CD4-positive, CD25-positive, alpha-beta regulatory T cell (primary cell): ENCODE measurements at regions not wholly inside any gene's neighbourhood (a gene's known extent, or its start where the extent isn't known, plus 50 kb on each side); places are given as distances from the start of the nearest gene placed in this dataset.

Experiments
- ATAC-seq, 2 donors: fragments of 150-1000 bp; cut with Tn5 transposase; one replicate each; pipeline ENCODE4 v1.10.0; 2021; ENCODE audit warnings: low read depth in 2 of 2, moderate number of reproducible peaks in 2 of 2, moderate library complexity in 1 of 2
- DNase-seq, 3 donors: peaks; one replicate each; pipeline versions ENCODE4 v3.0.0 to v3.0.0-alpha.2; 2012 to 2022; ENCODE audit warnings: mixed read lengths in 1 of 3
- H3K27ac ChIP-seq: one replicate; pipeline ENCODE4 v1.7.0; 2013; ENCODE audit warnings: mild to moderate bottlenecking, low read length; ENCODE audit not compliant: insufficient read depth, poor library complexity, severe bottlenecking
- H3K27me3 ChIP-seq: one replicate; pipeline ENCODE4 v1.7.0; 2013; ENCODE audit warnings: low read length; ENCODE audit not compliant: control insufficient read depth, insufficient read depth
- H3K36me3 ChIP-seq: one replicate; pipeline ENCODE4 v1.7.0; 2013; ENCODE audit warnings: mild to moderate bottlenecking, low read length, moderate library complexity; ENCODE audit not compliant: control insufficient read depth, insufficient read depth
- H3K4me1 ChIP-seq: 2 replicates; pipeline ENCODE4 v1.7.0; 2013; ENCODE audit warnings: mild to moderate bottlenecking, low read length; ENCODE audit not compliant: insufficient read depth, control insufficient read depth, poor library complexity, severe bottlenecking
- H3K4me3 ChIP-seq: one replicate; pipeline ENCODE4 v1.7.0; 2013; ENCODE audit warnings: low read depth, mild to moderate bottlenecking, low read length, moderate library complexity
- H3K9me3 ChIP-seq, 2 experiments: 1 replicate in 1 of 2; 2 replicates in 1 of 2; pipeline ENCODE4 v1.7.0; 2013; ENCODE audit warnings: low read length in 2 of 2, mild to moderate bottlenecking in 1 of 2, moderate library complexity in 1 of 2; ENCODE audit not compliant: control insufficient read depth in 2 of 2
- H3K27ac Mint-ChIP-seq, 3 donors: one replicate each; pipeline ENCODE4 v1.8.0; 2020 to 2022; ENCODE audit warnings: mild to moderate bottlenecking in 3 of 3, mixed read lengths in 3 of 3, moderate library complexity in 2 of 3
- H3K27me3 Mint-ChIP-seq: one replicate; pipeline ENCODE4 v1.8.0; 2022; ENCODE audit warnings: mild to moderate bottlenecking, mixed read lengths
- H3K36me3 Mint-ChIP-seq: one replicate; pipeline ENCODE4 v1.8.0; 2020; ENCODE audit warnings: mixed read lengths
- H3K4me1 Mint-ChIP-seq, 4 donors: one replicate each; pipeline ENCODE4 v1.8.0; 2020 to 2022; ENCODE audit warnings: mixed read lengths in 4 of 4, mild to moderate bottlenecking in 1 of 4
- H3K4me3 Mint-ChIP-seq, 4 donors: one replicate each; pipeline ENCODE4 v1.8.0; 2020 to 2022; ENCODE audit warnings: mild to moderate bottlenecking in 4 of 4, mixed read lengths in 4 of 4, moderate library complexity in 3 of 4
- H3K9me3 Mint-ChIP-seq, 7 donors: one replicate each; pipeline ENCODE4 v1.8.0; 2020 to 2022; ENCODE audit warnings: mixed read lengths in 7 of 7, mild to moderate bottlenecking in 3 of 7, moderate library complexity in 2 of 7

DNA sequence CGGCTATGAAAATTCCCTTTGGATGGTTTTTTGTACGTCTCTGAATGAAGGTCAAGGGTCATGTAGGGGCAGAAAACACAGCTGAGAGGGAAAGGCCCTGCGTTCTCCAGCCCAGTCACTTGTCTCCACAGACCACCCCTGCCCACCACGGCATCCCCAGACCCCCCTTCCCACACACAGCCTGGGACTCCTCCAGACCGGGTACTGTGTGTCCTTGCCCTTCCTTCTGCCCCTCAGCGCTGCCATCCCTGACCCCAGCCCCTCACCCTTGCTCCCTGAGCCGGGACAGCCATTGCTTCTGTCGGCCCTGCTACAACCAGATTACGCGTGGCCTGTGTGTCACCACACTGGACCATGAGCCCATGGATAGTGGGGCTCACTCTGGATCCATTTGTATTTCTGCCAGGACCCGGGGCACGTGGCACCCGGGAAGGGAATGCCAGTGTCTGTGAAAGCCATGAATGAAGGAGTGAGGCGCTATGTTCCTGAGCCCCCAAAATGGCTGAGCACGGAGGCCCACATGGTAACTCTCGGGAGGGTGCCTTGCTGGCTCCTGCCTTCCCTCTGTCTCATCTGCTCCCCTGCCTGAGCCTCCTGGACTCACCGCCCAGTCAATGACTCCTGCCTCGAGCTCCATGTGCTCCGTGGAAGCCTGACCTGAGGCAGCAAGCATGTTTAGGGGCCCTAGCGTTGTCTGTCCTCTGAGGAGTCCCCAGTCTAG lies 139.1 kb upstream of the FOXF1 start:
- no peak overlapping the region for H3K27ac Mint-ChIP-seq
- no peaks in the 10 kb centered on the region for H3K4me1 Mint-ChIP-seq
- no peak for ATAC-seq
- Histone ChIP-seq H3K36me3 (no peaks in the 10 kb centered on the region), H3K27me3 (no peaks in the 10 kb centered on the region), H3K4me3 (no peak overlapping the region), H3K27ac (no peak overlapping the region), H3K4me1 (no peaks in the 10 kb centered on the region), H3K9me3 (no peaks in the 10 kb centered on the region)
- no peak overlapping the region for H3K4me3 Mint-ChIP-seq
- DNase-seq, result no peak
- H3K36me3 Mint-ChIP-seq, result no peaks in the 10 kb centered on the region
- H3K27me3 Mint-ChIP-seq, result no peaks in the 10 kb centered on the region
- H3K9me3 Mint-ChIP-seq, result peaks cover 0 to 4% (median 2%) of the 10 kb centered on the region in 7 donors

DNA sequence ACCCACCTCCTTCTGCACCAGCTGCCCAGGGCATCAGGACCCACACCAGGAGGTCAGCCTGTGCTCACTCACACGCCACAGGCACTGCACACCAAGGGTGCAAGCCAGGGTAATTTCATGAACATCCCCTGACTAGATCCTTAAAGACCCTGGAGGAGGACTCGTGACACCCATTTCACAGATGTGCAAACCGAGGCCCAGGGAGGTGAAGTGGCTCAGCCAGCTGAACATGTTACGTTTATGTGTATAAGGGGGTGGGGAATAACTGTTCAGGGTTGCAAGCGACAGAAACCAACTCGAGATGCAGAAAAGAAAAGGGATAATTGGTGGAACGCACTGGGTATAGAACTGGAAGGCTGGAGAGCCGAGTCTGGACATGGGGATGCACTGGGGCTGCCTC lies 138.1 kb upstream of the FOXF1 start:
- no peak overlapping the region for H3K27ac ChIP-seq
- no peak for DNase-seq
- H3K4me3 Mint-ChIP-seq, result no peak overlapping the region

DNA sequence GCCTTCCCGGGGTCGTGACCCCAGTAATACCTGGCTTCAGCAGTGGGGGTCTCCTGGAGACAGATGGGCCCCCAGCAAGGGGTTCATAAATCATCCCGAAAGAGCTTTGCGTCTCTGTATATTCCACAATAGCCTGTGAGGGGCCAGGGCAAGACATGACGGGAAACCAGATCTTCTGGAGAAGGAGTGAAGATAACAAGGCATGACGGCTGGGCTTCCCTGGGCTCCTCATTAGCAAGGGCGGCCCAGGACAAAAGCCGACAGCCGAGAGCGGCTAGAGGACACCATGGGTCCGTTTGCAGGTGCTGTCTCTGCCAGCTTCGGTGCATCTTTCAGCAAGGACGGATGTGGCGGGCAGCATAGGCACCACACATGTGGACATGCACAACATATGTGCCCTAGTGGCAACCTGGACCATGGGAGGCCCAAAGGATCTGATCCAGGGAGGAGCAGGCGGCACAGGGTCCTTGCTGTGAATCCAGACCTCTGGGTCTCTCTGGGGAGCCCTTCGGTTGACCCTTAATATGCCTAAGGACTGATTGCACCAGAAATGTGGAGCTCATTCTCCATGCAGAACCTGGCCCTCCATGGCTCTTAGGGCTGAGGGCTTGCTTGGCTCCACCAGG lies 136.9 kb upstream of the FOXF1 start:
- H3K27me3 ChIP-seq, result no peaks in the 10 kb centered on the region
- H3K4me3 ChIP-seq, result no peak overlapping the region
- H3K4me1 ChIP-seq, result no peaks in the 10 kb centered on the region
- no peaks in the 10 kb centered on the region for H3K4me1 Mint-ChIP-seq
- no peak overlapping the region for H3K27ac ChIP-seq
- no peaks in the 10 kb centered on the region for H3K9me3 ChIP-seq
- no peaks in the 10 kb centered on the region for H3K27me3 Mint-ChIP-seq
- H3K4me3 Mint-ChIP-seq, result no peak overlapping the region
- no peak for DNase-seq
- H3K9me3 Mint-ChIP-seq, result peaks cover 0 to 4% (median 2%) of the 10 kb centered on the region in 7 donors
- no peak for ATAC-seq
- H3K36me3 ChIP-seq, result no peaks in the 10 kb centered on the region
- H3K27ac Mint-ChIP-seq, result no peak overlapping the region
- H3K36me3 Mint-ChIP-seq, result no peaks in the 10 kb centered on the region

More for the DNA sequence above, 138.1 kb upstream of the FOXF1 start:
- H3K27me3 Mint-ChIP-seq, result no peaks in the 10 kb centered on the region
- no peaks in the 10 kb centered on the region for H3K36me3 Mint-ChIP-seq
- Histone ChIP-seq H3K9me3 (no peaks in the 10 kb centered on the region), H3K27me3 (no peaks in the 10 kb centered on the region), H3K4me3 (no peak overlapping the region), H3K4me1 (no peaks in the 10 kb centered on the region), H3K36me3 (no peaks in the 10 kb centered on the region)
- no peak overlapping the region for H3K27ac Mint-ChIP-seq
- ATAC-seq, result no peak
- H3K9me3 Mint-ChIP-seq, result peaks cover 0 to 4% (median 2%) of the 10 kb centered on the region in 7 donors
- no peaks in the 10 kb centered on the region for H3K4me1 Mint-ChIP-seq

DNA sequence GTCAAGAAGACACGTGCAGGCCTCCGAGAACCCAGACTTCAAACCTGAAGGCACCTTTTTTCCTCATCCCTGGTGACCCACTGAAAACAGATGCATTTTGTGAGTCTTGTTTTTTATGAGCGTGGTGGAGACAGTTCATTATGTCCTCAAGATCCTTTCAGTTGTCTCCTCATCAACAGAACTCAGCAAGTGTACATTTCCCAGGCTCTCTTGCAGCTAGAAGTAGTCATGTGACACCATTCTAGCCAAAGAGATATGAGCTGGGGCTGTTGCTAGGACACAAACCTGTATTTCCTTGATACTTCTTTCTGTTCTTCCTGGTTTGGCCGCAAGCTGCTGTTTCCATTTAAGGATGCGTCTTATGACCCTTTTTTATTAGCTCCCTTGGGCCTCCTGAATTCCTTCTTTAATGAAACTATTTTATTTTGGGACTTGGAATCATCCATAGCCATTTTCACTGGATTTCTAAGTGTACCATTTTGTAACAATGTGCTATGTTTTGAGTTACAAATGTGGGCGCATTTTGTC lies 135.7 kb upstream of the FOXF1 start:
- no peaks in the 10 kb centered on the region for H3K27me3 ChIP-seq
- H3K9me3 ChIP-seq, result no peaks in the 10 kb centered on the region
- Mint-ChIP-seq H3K27ac (no peak overlapping the region), H3K27me3 (no peaks in the 10 kb centered on the region), H3K36me3 (no peaks in the 10 kb centered on the region), H3K9me3 (peaks cover 0 to 4% (median 2%) of the 10 kb centered on the region in 7 donors), H3K4me1 (no peaks in the 10 kb centered on the region), H3K4me3 (no peak overlapping the region)
- no peak for ATAC-seq
- no peaks in the 10 kb centered on the region for H3K4me1 ChIP-seq
- H3K27ac ChIP-seq, result no peak overlapping the region
- H3K4me3 ChIP-seq, result no peak overlapping the region
- H3K36me3 ChIP-seq, result no peaks in the 10 kb centered on the region
- DNase-seq, result no peak

DNA sequence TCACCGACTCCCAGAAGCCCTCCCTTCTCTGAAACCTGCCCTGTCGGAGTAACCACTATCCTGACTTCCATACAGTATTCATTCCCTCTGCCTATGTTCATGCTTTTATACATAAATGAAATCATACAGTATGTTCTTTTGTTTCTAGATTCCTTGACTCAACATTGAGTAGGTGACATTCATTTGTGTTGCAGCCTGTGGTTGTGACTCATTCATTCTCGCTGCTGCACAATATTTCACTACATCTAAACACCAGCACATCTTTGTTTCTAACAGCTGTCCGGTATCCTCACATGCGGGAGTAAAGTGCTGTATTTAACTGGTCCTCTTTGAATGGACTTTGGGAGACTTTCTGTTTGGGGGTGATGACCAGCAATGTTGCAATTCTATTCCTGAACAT lies 135.0 kb upstream of the FOXF1 start:
- Mint-ChIP-seq H3K36me3 (no peaks in the 10 kb centered on the region), H3K4me3 (no peak overlapping the region), H3K4me1 (no peaks in the 10 kb centered on the region), H3K27me3 (no peaks in the 10 kb centered on the region), H3K9me3 (peaks cover 0 to 4% (median 2%) of the 10 kb centered on the region in 7 donors), H3K27ac (no peak overlapping the region)
- Histone ChIP-seq H3K27me3 (no peaks in the 10 kb centered on the region), H3K4me3 (no peak overlapping the region), H3K4me1 (no peaks in the 10 kb centered on the region), H3K9me3 (no peaks in the 10 kb centered on the region), H3K36me3 (no peaks in the 10 kb centered on the region), H3K27ac (no peak overlapping the region)
- ATAC-seq (no peak), DNase-seq (no peak)

DNA sequence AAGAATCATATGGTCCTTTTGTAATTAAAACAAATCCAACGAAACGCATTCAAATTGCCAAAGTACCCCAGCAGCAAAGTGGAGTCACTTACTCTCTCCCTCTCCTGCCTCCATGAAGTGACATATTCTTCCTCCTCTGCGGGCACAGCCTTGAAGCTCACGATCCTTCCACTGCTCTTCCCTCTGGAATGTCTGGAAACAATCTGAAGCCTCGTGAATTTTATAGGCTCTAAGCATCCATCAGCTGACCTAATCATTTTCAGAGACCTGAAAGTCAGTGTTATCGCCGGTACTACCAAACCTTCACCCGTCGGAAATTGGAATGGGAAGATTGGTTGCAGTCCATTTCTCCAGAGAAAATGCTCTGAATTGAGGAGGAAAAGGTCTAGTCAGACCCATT lies 134.5 kb upstream of the FOXF1 start:
- Histone ChIP-seq H3K4me3 (no peak overlapping the region), H3K4me1 (no peaks in the 10 kb centered on the region), H3K27ac (no peak overlapping the region), H3K36me3 (no peaks in the 10 kb centered on the region), H3K27me3 (no peaks in the 10 kb centered on the region), H3K9me3 (no peaks in the 10 kb centered on the region)
- DNase-seq (no peak), ATAC-seq (no peak)
- H3K4me1 Mint-ChIP-seq, result no peaks in the 10 kb centered on the region
- no peak overlapping the region for H3K4me3 Mint-ChIP-seq
- H3K27me3 Mint-ChIP-seq, result no peaks in the 10 kb centered on the region
- H3K36me3 Mint-ChIP-seq, result no peaks in the 10 kb centered on the region
- H3K27ac Mint-ChIP-seq, result no peak overlapping the region
- H3K9me3 Mint-ChIP-seq, result peaks cover 0 to 4% (median 2%) of the 10 kb centered on the region in 7 donors

DNA sequence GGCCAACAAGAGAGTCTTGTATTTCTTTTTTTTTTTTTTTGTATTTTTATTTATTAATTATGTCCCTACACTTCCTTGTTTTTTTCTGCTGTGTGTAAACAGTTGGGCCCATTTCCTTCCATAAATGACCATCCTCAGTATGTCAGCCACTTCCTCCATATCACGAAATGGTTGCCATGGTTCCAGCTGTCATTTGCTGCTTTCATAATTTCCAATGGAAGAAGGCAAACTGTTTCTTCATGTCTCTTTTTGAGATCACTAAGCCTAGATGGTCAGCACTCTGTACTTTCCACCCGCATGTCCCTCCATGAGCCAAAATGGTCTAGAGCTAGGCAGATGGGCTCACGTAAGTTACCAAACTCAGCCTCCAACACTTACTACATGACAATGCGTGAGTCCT lies 133.5 kb upstream of the FOXF1 start:
- H3K27ac ChIP-seq, result no peak overlapping the region
- Mint-ChIP-seq H3K36me3 (no peaks in the 10 kb centered on the region), H3K4me1 (no peaks in the 10 kb centered on the region), H3K9me3 (peaks cover 0 to 8% (median 2%) of the 10 kb centered on the region in 7 donors), H3K27ac (no peak overlapping the region), H3K27me3 (no peaks in the 10 kb centered on the region), H3K4me3 (no peak overlapping the region)
- DNase-seq, result no peak
- ATAC-seq, result no peak
- no peaks in the 10 kb centered on the region for H3K9me3 ChIP-seq
- H3K4me1 ChIP-seq, result no peaks in the 10 kb centered on the region
- H3K27me3 ChIP-seq, result no peaks in the 10 kb centered on the region
- H3K36me3 ChIP-seq, result no peaks in the 10 kb centered on the region
- no peak overlapping the region for H3K4me3 ChIP-seq
